B cell (primary cell): ENCODE measurements at regions not wholly inside any gene's neighbourhood (a gene's known extent, or its start where the extent isn't known, plus 50 kb on each side); places are given as distances from the start of the nearest gene placed in this dataset.

Source experiments
- ATAC-seq: fragments of 200-7000 bp; cut with Tn5 transposase; one replicate; pipeline ENCODE4 v1.10.0; 2021; ENCODE audit warnings: low read depth, mild to moderate bottlenecking, moderate number of reproducible peaks, moderate library complexity
- CTCF ChIA-PET: fragments of 350-600 bp; sonication (Branson Sonifier 250); formaldehyde crosslinking; loops from one replicate; lab custom pipeline; 2021; ENCODE audit warnings: antibody characterized with exemption, inconsistent platforms; lab: Charles Lee
- POLR2A ChIA-PET: fragments of 350-600 bp; sonication (Branson Sonifier 250); formaldehyde crosslinking; loops from one replicate; lab custom pipeline; 2021; ENCODE audit warnings: antibody characterized with exemption; lab: Charles Lee
- DNase-seq: peaks from one replicate; pipeline ENCODE4 v3.0.0; 2013
- H2AFZ ChIP-seq: 2 replicates; pipeline ENCODE4 v1.6.1; 2012; ENCODE audit warnings: mild to moderate bottlenecking, low read depth, low read length; ENCODE audit not compliant: insufficient read depth, poor library complexity, severe bottlenecking
- H3K27ac ChIP-seq, 2 donors: 1 replicate in 1 of 2; 2 replicates in 1 of 2; pipeline ENCODE4 v1.5.1; 2012 to 2013; ENCODE audit warnings: low read length in 2 of 2, mild to moderate bottlenecking in 2 of 2, moderate library complexity in 1 of 2
- H3K27me3 ChIP-seq, 4 experiments: fragments of 200-600 bp in 1 of 4; sonication (generic) in 1 of 4; replicated peaks in 1 of 4; 1 replicate in 2 of 4; 2 replicates in 2 of 4; pipeline versions ENCODE4 v1.6.1 to v1.7.0; 2013 to 2016; ENCODE audit warnings: low read length in 3 of 4, mild to moderate bottlenecking in 2 of 4, mixed read lengths in 1 of 4, moderate library complexity in 1 of 4; ENCODE audit not compliant: insufficient read depth in 4 of 4, control insufficient read depth in 3 of 4; ENCODE audit errors: control extremely low read depth in 1 of 4
- H3K36me3 ChIP-seq, 2 experiments: replicated peaks in 1 of 2; 1 replicate in 1 of 2; 2 replicates in 1 of 2; pipeline versions ENCODE4 v1.6.1 to v1.7.1; 2013; ENCODE audit warnings: low read length in 1 of 2; ENCODE audit not compliant: insufficient read depth in 2 of 2, control insufficient read depth in 1 of 2; ENCODE audit errors: control extremely low read depth in 1 of 2, extremely low read depth in 1 of 2
- H3K4me1 ChIP-seq, 2 donors: fragments of 200-600 bp in 1 of 2; sonication (generic) in 1 of 2; 1 replicate in 1 of 2; 2 replicates in 1 of 2; pipeline versions ENCODE4 v1.5.1 to v1.6.1; 2013 to 2017; ENCODE audit warnings: low read length in 2 of 2; ENCODE audit not compliant: control insufficient read depth in 2 of 2, insufficient read depth in 2 of 2
- H3K4me2 ChIP-seq: replicated peaks from 2 replicates; pipeline ENCODE3; 2012; ENCODE audit warnings: mild to moderate bottlenecking, low read depth, low read length; ENCODE audit not compliant: poor library complexity, severe bottlenecking
- H3K4me3 ChIP-seq, 5 experiments: fragments of 200-600 bp in 1 of 5; sonication (generic) in 1 of 5; 1 replicate in 3 of 5; 2 replicates in 2 of 5; pipeline versions ENCODE4 v1.5.1 to v1.7.0; 2011 to 2016; ENCODE audit warnings: low read length in 4 of 5, mild to moderate bottlenecking in 4 of 5, low read depth in 2 of 5, control low read depth in 1 of 5, moderate library complexity in 1 of 5; ENCODE audit not compliant: insufficient read depth in 1 of 5; ENCODE audit errors: control extremely low read depth in 1 of 5, extremely low read depth in 1 of 5
- H3K79me2 ChIP-seq: fragments of 200-600 bp; sonication (generic); one replicate; pipeline ENCODE4 v1.6.0; 2016; ENCODE audit warnings: low read length; ENCODE audit not compliant: control insufficient read depth, insufficient read depth
- H3K9ac ChIP-seq: fragments of 200-600 bp; sonication (generic); 2 replicates; pipeline ENCODE4 v1.6.1; 2017; ENCODE audit warnings: mild to moderate bottlenecking, low read length, moderate library complexity
- H3K9me3 ChIP-seq, 3 donors: one replicate each; pipeline versions ENCODE4 v1.6.1 to v1.7.1; 2013; ENCODE audit warnings: low read length in 2 of 3; ENCODE audit not compliant: control insufficient read depth in 2 of 3, insufficient read depth in 1 of 3; ENCODE audit errors: control extremely low read depth in 1 of 3
- H4K20me1 ChIP-seq: 2 replicates; pipeline ENCODE4 v1.6.0; 2012; ENCODE audit warnings: mild to moderate bottlenecking, low read length; ENCODE audit not compliant: insufficient read depth, control insufficient read depth, poor library complexity, severe bottlenecking
- H3K27ac Mint-ChIP-seq: one replicate; pipeline ENCODE4 v1.8.0; 2021; ENCODE audit warnings: mixed read lengths
- H3K27me3 Mint-ChIP-seq: one replicate; pipeline ENCODE4 v1.8.0; 2021; ENCODE audit warnings: mixed read lengths
- H3K4me1 Mint-ChIP-seq: one replicate; pipeline ENCODE4 v1.8.0; 2021; ENCODE audit warnings: mixed read lengths
- H3K4me3 Mint-ChIP-seq: one replicate; pipeline ENCODE4 v1.8.0; 2021; ENCODE audit warnings: mixed read lengths
- H3K9me3 Mint-ChIP-seq: one replicate; pipeline ENCODE4 v1.8.0; 2022; ENCODE audit warnings: mixed read lengths; ENCODE audit not compliant: insufficient read depth
- EZH2 ChIP-seq: IDR thresholded peaks from 2 replicates; pipeline ENCODE4 v1.6.1; 2012; ENCODE audit warnings: borderline replicate concordance, low read depth, mild to moderate bottlenecking, moderate library complexity, low read length; ENCODE audit not compliant: insufficient read depth, poor library complexity, severe bottlenecking
- WGBS: methylation state at CpG from one replicate; pipeline ENCODE4 v1.1.5; 2013; ENCODE audit warnings: missing lambda C conversion rate; ENCODE audit not compliant: insufficient coverage; 5-methylcytosine and 5-hydroxymethylcytosine counted together
- intact Hi-C: fragments of 100-400 bp; cut with micrococcal nuclease; formaldehyde crosslinking; loops from one replicate; pipeline ENCODE4 v1.10.0; 2022
- TF ChIP-seq, protein P1 (sequence below): fragments of 200-600 bp; IDR thresholded peaks from one replicate; pipeline ENCODE4 v1.8.0; 2022; ENCODE audit warnings: antibody characterized with exemption, mild to moderate bottlenecking

DNA sequence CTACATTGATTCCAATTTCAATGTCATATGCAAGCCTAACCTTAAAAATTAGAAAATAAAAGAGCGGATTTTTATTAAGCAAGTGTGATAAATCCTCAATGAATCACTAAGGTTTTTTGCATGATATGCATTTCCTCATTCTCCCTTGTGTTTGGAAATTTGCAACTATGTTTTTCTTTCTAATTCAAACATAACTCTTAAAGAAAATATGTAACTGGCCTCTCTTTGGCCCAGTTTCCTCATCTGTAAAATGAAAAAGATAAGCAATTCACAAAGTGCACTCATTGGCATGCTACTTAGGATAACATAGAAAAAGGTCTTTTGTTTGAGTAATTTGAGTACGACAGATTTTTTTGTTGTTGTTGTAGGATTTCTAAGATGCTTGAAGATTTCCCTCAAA lies 295.5 kb downstream of the CDH11 start:
- TF ChIP-seq, protein P1, sequence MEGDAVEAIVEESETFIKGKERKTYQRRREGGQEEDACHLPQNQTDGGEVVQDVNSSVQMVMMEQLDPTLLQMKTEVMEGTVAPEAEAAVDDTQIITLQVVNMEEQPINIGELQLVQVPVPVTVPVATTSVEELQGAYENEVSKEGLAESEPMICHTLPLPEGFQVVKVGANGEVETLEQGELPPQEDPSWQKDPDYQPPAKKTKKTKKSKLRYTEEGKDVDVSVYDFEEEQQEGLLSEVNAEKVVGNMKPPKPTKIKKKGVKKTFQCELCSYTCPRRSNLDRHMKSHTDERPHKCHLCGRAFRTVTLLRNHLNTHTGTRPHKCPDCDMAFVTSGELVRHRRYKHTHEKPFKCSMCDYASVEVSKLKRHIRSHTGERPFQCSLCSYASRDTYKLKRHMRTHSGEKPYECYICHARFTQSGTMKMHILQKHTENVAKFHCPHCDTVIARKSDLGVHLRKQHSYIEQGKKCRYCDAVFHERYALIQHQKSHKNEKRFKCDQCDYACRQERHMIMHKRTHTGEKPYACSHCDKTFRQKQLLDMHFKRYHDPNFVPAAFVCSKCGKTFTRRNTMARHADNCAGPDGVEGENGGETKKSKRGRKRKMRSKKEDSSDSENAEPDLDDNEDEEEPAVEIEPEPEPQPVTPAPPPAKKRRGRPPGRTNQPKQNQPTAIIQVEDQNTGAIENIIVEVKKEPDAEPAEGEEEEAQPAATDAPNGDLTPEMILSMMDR = no peak
- TF ChIP-seq EZH2 = no peak
- ChIA-PET CTCF (no interaction called here), POLR2A (no interaction called here)
- Mint-ChIP-seq H3K9me3 (peaks cover 6% of the 10 kb centered on the region), H3K27ac (no peak overlapping the region), H3K4me3 (no peak overlapping the region), H3K4me1 (no peaks in the 10 kb centered on the region), H3K27me3 (no peaks in the 10 kb centered on the region)
- DNase-seq = no peak
- Histone ChIP-seq H3K4me3 (no peak overlapping the region), H2AFZ (no peak overlapping the region), H3K4me1 (no peaks in the 10 kb centered on the region), H3K36me3 (no peaks in the 10 kb centered on the region), H3K4me2 (no peak overlapping the region), H4K20me1 (no peaks in the 10 kb centered on the region), H3K9ac (no peak overlapping the region), H3K27ac (no peak overlapping the region), H3K9me3 (peaks cover 0 to 2% (median 0%) of the 10 kb centered on the region in 3 donors), H3K79me2 (no peaks in the 10 kb centered on the region), H3K27me3 (no peaks in the 10 kb centered on the region)
- WGBS = no CpG with 5 or more reads among the region's 2 CpGs
- intact Hi-C loops = no loop called here
- ATAC-seq = no peak

DNA sequence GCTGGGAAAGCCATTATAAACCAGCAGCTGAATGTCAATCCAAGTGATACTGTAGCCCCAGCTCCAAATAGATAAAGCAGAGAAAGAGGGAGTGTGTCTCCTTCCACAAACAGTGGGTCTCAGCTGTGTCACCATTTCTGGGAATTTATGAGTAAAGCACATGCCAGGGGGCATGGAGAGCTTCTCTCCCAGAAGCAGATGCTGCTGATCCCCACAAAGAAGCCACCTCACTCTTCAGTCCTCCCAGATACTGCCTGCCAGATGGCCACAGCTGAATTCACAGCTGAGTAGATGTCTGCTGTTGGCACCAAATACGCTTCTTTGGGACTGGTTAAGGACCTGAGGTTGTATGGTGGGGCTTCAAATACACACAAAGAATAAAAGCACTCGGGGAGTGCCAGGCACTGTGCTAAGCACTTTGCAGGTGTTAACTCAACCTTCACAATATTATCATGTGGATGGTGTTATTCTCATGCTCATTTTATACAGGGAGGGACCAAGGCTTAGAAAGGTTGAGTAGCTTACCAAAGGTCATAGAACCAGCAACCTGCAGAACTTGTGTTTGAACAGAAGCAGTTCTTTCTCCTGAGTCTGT lies 298.3 kb downstream of the CDH11 start:
- H3K27me3 Mint-ChIP-seq = no peaks in the 10 kb centered on the region
- Histone ChIP-seq H3K27ac (no peak overlapping the region), H3K27me3 (no peaks in the 10 kb centered on the region), H2AFZ (no peak overlapping the region), H3K9me3 (peaks cover 0 to 2% (median 0%) of the 10 kb centered on the region in 3 donors), H4K20me1 (no peaks in the 10 kb centered on the region), H3K36me3 (no peaks in the 10 kb centered on the region), H3K4me2 (no peak overlapping the region), H3K4me1 (no peaks in the 10 kb centered on the region), H3K4me3 (no peak overlapping the region), H3K79me2 (no peaks in the 10 kb centered on the region), H3K9ac (no peak overlapping the region)
- no peaks in the 10 kb centered on the region for H3K4me1 Mint-ChIP-seq
- H3K9me3 Mint-ChIP-seq = peaks cover 2% of the 10 kb centered on the region
- no CpG with 5 or more reads among the region's 2 CpGs for WGBS
- ChIA-PET POLR2A (no interaction called here), CTCF (no interaction called here)
- ATAC-seq (no peak), DNase-seq (no peak)
- no peak for TF ChIP-seq EZH2
- TF ChIP-seq, protein P1 = no peak
- intact Hi-C loops = no loop called here
- H3K4me3 Mint-ChIP-seq = no peak overlapping the region
- H3K27ac Mint-ChIP-seq = no peak overlapping the region
